HG02884 (cell line): ENCODE measurements at regions not wholly inside any gene's neighbourhood (a gene's known extent, or its start where the extent isn't known, plus 50 kb on each side); places are given as distances from the start of the nearest gene placed in this dataset.

Experiments
- ATAC-seq: cut with Tn5 transposase; IDR thresholded peaks from one replicate; pipeline ENCODE4 v1.9.1; 2021; ENCODE audit warnings: mild to moderate bottlenecking, moderate library complexity; ENCODE audit not compliant: unreplicated experiment

DNA sequence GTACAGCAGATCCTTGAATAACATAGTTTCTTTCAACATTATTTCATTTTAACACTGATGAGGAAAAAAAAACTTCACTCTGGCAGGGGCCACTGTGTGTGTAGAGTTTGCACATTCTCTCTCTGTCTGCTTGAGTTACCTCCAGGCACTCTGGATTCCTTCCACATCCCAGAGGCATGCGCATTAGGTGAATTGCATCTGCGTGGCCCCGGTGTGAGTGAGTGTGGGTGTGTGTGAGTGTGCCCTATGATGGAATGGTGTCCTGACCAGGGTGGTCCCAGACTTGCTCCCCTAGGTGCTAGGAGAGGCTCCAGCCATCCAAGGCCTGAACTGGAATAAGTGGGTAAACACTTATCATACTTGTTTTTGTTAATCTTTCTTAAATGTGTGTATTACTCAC is 90.6 kb upstream of the LRIG3 start:
- ATAC-seq: no peak

DNA sequence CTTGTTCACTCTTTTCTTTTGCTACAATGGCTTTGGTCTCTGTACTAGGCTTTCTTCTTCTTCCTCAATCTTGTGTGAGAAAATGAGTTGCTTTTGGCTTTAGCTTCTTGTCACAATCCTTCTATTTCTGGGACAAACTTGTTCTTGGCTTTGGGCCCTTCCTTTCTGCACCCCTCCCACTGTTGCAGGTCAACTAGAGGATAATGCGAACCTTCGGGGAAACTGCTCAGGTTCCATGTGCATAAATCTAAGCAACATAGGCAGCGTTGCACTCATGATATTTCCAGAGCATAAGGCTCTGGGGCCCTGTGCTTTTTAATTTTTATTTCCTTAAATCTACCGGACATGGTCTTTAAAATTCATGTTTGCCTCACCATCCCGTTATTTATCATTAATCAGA is 89.8 kb upstream of the LRIG3 start:
- ATAC-seq: no peak

DNA sequence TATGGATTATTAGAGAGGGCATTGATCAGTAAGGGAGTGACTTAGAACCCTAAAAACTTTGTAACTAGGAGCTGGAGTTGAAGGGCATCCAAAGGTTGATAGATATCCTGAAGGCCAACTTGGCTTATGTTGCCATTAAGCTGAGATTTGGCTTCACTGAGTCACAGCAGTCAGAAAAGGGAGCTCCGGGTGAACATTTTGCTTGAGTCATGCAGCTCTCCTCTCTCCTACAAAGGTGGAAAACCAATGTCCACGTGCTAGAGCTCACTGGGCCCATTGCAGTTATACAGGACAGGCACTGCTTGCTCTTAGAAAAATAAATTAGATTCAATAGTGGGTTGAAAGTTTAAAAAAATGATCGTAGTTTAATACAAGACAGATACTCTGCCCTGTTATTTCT is 87.3 kb upstream of the LRIG3 start:
- no peak for ATAC-seq

DNA sequence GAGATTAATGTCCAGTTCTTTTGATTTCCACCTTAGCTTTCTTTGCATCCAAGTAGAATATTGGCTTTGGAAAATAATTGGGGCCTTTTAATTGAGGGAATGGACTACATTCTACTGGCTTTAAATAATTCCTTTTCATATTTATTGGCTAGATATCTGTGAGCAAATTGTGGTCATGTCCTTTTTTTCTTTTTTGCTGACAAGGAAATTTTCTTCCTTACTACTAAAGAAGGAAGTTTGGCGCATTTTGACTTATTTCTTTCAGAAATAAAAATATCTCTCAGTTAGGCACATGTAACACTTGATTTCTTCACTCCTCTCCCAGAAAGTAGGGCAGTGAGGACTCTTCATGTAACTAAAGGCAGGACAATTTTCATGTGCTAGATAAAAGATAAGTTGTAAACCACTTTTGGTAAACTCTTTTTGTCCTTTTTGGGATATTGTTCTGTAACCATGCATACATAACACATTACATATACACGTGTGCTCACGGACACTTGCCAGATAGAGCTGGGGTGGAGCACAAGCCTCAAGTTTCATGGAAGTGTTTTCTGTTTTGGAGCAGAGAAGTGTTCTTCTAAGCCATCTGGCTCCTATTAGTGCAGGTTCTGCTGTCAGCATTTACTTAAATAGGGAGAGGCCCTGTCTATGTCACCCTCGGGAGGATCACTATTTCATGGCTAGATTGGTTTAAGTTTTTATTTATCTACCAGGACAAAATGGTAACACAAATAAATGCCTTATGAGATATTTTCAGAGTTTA is 85.1 kb upstream of the LRIG3 start:
- ATAC-seq: no peak

DNA sequence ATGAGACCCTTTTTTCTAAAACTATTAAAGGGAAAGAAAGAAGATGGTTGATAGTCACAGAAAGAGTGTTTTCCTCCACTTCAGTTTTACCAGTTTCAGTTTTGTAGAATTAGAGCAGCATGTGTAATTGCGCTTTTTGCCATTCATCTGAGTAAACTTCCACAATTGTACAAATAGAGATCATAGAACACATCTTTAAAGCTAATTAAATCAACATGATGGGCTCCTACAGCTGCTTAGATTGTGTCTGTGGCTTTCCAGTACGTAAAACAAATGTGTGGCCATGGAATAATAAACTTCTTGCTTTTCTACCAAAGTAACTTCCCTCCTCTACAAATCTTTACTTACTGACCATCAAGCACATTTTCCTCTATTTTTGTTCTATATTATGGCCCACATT is 84.2 kb upstream of the LRIG3 start:
- ATAC-seq: no peak

DNA sequence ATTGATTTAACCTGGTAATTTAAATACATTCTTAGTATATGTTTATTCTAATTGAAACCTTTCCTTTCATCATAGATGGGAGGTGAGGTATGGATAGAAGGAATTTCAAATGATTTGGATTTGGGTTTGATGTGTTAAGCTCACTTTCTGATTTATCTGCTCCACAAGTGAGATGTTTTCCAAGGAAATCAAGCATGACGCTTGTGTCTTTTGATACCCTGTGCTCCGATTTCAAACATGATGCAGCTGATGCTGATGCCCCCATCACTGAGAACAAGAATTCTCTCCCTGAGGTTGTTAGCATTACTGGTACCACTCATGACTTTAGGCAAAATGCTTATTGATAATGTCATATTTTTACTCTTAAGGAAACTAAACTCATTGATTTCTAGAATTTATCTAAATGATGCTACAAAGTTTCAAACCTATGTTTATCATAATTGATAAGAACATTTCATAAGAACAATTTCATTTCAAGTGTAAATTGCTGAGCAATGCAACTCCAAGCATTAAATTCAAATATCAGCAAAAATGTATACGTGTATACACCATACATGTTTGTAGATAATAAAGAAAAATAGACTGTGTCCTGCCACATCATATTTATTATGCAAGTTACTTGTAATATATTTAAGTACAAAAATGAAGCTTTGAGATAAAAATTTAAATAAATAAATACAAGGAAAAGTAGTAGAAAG is 75.5 kb upstream of the LRIG3 start:
- no peak for ATAC-seq

DNA sequence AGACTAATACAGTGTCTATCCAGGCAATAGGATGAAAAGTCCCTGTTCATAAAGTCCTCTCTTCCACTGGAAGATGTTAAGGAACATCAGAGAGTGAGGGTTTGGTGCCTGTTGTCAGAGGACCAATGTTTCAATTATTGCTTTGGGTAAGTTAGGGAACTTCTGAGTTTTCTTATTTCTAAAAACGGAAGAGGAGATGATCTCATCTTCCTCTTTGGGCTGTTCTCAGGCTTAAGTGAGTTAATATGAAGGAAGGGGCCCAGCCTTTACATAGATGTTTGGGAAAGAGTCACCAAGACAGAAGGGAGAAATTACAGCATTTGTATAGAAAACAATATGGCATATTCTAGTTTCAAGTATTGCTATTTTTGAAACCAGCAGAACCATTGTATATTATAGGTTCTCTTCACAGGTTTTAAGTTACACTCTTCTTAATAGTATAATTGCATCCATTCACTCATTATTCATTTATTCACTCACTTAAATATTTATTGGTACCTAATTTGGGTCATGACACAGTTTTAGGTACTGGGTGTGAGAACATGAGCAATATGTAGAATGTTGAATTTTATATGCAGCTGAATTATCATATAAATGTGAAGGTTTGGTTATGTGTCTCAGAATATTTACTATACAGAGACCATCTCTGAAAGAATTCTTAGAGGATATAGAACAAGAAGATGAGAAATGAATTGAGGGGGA is 68.5 kb upstream of the LRIG3 start:
- no peak for ATAC-seq

DNA sequence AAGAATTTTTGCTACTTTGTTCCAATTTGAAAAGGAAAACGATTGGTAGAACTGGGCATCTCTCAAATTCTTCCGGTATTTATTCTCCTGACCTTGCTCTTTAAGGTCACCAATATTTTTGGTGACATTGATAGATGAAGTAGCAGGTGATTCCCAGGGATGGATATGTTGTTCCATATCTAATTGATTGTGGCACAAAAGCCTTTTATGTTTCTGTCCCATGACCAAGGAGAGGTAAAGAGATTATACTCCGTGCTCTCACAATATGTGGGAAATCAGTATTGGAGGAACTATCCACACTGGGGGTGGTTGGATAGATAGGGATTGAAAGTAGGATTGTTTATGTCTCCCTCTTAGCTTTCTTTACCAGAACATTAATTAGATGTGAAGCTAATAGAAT is 61.7 kb upstream of the LRIG3 start:
- ATAC-seq: no peak

DNA sequence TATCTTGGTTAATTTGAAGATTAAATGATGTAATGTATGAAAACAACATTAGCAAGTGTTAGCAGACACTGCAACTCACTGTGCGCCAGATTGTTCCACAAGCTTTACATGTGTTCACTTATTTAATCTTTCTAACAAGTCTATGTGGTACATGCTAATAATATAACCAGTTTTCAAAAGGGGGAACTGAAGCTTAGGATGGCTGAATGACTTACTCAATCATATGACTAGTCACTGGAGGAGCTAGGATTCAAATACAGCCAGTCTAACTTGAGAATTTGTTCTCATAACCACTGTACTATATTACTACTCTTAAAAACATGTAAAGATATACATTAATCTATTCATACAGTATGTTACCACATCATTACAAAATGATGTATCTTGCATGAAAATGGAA is 60.5 kb upstream of the LRIG3 start:
- ATAC-seq: no peak

DNA sequence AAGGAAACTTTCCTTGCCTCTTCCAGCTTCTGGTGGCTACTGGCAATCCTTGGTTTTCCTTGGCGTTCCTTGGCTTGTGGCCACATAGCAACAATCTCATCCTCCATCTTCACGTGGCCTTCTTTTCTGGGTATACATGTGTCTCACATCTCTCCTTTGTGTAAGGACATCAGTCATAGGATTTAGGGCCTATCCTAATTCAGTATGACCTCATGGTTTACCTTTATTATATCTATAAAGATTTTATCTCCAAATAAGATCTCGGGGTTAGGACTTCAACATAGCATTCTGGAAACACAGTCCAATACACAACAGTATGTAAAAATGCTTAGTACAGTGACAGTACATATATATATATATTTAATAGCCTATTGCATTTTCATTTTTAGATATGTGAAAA is 58.4 kb upstream of the LRIG3 start:
- ATAC-seq: no peak

DNA sequence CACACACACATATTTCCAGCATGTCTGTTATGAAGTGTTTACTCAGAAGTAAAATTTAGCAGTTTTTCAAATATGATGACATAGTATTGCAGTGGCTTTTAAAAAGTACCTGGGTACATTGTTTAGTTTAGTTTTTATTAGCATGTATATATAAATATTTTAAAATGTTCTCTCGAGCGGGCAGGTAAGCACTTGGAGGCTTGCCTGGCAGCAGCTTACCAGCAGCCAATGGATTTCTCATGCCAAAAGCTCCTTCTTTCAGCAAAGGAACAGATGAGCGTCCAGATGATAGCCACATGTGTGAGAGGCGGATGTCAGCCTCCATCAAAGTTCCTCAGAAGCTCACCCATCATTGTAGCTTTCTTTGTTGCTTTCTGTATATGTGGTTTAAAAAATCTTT is 57.2 kb upstream of the LRIG3 start:
- no peak for ATAC-seq

DNA sequence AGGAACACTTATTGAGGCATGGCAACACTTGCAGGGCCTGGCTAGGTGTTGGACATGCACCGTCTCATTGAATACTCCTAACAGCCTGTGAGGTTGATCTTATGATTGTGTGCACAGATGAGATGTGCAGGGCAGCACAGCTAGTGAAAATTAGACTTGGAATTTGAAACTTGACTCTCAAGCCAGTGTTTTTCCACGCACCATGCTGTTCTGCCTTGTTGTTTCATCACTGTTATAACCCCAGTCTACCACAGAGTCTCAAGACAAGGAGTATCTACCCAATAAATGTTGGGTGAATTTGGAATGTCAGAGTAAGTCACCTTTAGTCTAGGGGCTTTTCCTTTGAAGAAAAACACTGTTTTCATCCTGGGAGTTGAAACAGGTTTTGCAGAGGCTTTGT is 55.8 kb upstream of the LRIG3 start:
- no peak for ATAC-seq
